GM18858 (cell line): ENCODE measurements at regions not wholly inside any gene's neighbourhood (a gene's known extent, or its start where the extent isn't known, plus 50 kb on each side); places are given as distances from the start of the nearest gene placed in this dataset.

Experiments used
- ATAC-seq: cut with Tn5 transposase; IDR thresholded peaks from one replicate; pipeline ENCODE4 v1.9.1; 2021; ENCODE audit not compliant: unreplicated experiment

DNA sequence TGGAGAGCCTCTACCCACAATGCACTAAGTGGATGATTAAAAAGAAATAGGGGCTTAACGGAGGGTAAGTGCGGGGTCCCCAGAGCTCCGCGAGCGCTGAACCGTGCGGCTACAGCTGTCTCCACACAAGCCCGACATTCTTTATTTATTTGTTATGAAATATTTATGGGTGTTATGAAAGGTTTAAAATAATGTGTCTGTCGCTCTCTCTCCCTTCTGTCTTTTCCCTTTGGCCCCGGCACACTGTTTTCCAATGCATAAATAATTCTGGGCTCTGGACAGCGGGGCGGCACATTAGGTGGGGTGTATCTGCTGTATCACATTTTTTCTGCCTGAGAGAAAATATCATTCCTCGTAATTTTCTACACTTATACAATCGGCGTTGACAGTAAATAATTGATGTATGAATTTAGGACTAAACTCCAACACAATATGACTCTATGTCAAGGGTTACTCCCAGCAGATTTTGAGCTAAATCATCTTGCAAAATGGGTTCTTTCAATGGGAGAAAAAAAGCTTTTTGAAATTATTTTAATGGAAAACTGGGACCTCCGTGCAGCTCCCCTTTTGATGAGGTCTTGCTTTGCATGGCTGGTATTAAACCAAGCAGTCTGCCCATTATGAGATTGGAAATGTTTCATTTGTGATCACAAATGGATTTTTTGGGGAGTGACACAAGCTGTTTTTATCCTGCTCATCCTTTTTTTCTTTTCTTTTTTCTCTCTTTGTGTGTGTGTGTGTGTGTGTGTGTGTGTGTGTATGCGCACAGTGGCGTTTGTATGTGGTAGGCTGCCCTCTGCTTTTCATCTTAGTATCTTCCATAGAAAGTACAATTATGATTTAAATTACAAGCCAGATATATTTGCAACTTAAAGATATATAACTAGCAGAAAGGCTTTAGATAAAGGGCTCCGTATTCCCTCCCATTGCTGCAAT is 370.6 kb upstream of the IRX4 start:
- ATAC-seq = no peak

DNA sequence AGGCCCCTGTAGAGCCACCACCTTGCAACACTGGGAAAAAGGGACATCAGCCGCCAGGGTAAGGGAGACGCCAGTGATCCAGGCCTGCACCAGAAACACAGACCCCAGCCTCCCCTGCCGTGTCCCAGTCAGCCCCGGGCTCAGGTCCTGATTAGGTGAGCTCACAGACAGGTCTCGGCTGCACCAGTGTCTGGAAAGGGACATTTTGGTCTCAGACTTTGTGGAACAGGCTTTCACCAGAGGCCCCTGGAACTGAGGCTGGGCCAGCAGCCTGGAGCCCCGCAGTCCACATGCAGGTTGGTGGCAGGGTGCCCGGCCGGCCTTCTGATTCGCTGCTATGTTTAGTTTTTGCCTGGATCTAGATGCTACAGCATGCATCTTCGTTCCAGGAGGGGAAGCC is 369.0 kb upstream of the IRX4 start:
- ATAC-seq = no peak

DNA sequence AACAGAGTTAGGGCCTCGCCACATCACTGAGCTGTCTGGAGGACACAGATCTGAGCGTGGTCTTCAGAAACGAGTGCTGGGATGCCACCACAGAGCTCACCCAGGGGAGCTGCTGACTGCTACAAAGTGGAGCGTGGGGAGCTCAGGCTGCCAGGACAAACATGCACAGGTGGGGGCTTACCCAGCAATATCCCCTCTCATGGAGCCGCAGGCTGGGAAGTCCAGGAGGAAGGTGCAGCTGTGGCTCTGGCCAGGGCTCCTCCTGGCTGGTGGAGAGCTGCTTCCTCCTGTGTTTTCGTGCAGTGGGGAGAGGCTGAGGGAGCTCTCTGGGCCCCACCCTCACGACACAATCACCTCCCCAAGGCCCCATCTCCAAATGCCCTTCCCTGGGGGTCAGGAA is 368.6 kb upstream of the IRX4 start:
- ATAC-seq = no peak

- ATAC-seq = no peak
Observed at GRCh38 chr5:2250365-2250950, 367.7 kb upstream of the IRX4 start.

- no peak for ATAC-seq
Observed at GRCh38 chr5:2249442-2249841, 366.7 kb upstream of the IRX4 start.

- no peak for ATAC-seq
Observed at GRCh38 chr5:2249026-2249425, 366.3 kb upstream of the IRX4 start.

GRCh38 chr5:2242539-2242938 is 359.8 kb upstream of the IRX4 start:
- ATAC-seq = no peak

- no peak for ATAC-seq
Observed at GRCh38 chr5:2241842-2242241, 359.1 kb upstream of the IRX4 start.

DNA sequence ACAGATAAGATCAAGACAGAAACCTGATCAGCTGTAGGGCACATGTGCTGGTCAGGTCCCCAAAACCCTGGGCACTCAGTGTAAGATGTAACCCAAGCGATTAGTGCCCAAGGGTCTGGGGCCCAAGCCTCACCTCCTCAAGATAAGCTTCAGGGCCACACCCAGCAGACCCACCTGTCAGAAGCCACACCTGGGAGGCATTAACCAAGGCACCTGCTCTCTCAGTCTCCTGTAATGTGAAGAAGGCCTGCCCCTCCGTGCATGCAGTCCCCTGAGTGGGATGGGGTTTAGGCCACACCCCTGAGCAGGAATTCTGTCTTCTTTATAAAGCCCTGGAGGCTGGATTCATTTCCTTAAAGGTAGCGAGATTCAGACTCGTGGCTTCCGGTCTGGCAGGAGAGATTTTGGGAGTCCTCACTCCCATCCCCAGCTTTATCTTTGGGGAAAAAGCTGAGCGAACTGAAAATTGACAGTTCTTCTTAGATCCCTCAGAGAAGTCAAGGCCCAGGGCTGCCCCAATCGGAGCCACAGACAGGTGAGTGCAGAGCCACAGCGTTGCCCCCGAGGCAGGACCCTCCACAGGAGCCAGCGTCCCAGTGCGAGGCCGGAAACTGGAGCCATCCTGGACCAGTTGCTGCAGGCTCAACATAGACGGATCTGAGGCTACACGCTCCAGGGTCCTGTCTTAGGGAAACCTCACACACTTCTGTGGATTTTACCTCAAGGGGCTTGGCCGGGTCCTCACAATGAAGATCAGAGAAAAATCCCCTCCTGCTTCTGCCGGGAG is 357.6 kb upstream of the IRX4 start:
- no peak for ATAC-seq

DNA sequence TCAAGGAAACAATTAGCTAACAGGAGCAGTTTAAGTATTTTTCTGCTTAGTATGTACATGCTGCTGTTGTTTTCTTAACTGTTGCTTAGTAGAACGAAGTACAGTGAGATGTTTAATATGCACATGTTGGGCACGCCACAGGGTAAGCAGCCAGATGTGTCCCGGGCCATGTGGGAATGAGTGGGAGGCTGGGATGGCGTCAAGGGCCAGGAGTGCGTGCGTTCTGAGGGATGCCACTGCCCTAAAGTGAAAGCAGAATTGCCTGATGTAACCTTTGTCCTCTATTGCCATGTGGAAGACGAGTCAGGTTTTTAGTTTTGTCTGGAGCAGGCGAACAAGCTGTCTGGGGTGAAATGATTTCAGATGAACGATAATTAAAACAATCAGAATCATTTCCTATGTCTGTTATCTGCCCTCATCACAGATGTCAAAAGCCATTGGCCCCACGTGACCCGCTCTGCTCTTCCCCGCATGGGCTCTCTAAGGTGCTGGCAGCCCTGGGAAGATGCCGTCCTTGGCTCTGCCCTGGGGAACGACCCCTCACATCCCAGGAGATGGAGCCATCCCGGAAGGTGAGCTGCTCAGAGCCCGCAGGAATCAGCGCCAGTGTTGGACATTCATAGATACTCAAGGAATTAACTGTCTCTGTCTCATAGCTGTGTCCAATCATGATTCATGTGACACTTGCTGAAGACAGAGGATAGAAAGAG is 356.6 kb upstream of the IRX4 start:
- no peak for ATAC-seq

- no peak for ATAC-seq
Observed at GRCh38 chr5:2238732-2239131, 356.0 kb upstream of the IRX4 start.

DNA sequence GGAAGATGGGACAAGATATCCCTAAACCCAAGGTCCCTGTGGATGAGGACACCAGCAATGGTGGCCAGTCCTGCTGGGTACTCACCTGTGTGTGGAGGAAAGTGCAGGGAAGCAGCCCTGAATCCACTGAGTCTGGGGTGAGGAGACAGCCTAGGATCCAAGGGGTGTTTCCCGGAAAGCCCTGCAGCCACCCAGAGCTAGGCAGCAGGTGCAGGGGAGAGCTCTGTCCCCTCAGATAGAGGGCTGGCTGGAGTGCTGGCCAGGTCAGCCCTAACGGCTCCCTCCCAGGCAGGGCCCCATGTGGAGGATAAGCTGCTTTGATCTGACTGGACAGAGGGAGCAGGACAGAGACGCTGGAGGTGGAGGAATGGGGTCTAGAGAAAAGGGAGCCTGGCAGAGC is 344.7 kb upstream of the IRX4 start:
- no peak for ATAC-seq

DNA sequence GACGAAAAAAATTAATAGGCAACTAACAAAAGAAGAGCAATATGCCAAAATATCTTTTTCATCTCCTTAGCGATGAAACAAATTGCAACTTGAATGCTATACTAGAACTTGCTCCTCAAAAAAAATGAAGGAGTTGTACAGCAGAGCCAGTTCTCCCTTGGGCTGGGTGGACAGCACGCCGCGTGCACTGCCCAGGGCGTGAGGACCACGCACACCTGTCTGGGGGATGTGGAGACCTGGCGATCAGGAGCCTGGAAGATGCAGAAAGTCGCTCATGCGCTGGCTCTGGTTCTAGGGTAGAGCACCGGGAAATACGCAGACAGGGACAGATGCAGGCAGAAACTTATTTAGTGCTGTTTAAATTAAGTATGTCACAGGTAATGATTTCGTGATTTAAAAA is 342.0 kb upstream of the IRX4 start:
- no peak for ATAC-seq

DNA sequence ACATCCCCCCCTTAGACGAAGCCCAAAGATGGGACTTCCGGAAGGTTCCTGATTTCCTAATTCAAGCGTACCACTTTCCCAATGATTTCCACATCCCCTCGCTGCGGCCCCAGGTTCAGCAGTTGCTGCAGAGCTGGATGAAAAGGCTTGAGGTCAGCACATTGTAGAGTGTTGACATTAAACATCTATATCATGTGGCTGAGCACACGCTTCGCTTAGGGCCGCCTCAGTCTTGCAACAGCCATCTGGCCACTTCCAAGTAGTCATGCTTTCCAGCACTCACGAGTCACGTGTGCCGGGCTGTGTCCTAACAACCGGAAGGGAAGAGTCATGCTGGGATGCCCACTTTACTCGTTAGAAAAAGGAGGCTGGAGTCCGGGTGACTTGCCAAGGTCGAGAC is 340.6 kb upstream of the IRX4 start:
- no peak for ATAC-seq

GRCh38 chr5:2222246-2222992 is 339.7 kb upstream of the IRX4 start:
- ATAC-seq = no peak

- no peak for ATAC-seq
Observed at GRCh38 chr5:2221450-2221849, 338.7 kb upstream of the IRX4 start.

GRCh38 chr5:2220741-2221140 is 338.0 kb upstream of the IRX4 start:
- ATAC-seq = no peak

- ATAC-seq = no peak
Observed at GRCh38 chr5:2219149-2219776, 336.5 kb upstream of the IRX4 start.

DNA sequence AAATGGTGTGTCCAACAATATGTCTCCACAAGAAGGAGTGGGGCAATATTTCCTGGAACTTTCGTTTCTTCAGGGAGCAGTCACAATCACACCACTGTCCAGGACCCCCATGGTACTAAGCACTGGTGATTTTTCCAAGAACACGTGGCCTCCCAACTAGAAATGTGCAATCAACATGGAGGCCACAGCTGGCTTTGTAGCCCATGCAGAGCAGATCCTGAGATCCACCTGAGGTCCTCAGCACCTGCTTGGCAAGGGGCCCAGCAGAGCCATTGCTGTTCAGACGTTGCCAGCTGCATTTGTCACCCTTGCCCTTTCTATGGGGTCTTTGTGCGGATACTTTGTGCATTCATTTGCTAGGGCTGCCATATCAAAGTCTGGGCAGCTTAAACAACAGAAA is 334.5 kb upstream of the IRX4 start:
- ATAC-seq = no peak
